GM19193 (cell line): ENCODE measurements at regions not wholly inside any gene's neighbourhood (a gene's known extent, or its start where the extent isn't known, plus 50 kb on each side); places are given as distances from the start of the nearest gene placed in this dataset.

ENCODE experiments used
- POLR2A ChIP-seq: IDR thresholded peaks from 4 replicates; pipeline ENCODE4 v1.6.1; 2011; ENCODE audit not compliant: insufficient read depth, insufficient read length; ENCODE audit errors: extremely low read depth

- no peak for TF ChIP-seq POLR2A
Observed at GRCh38 chr2:144937066-144937465, 417.1 kb upstream of the ZEB2 start.

GRCh38 chr2:144936442-144936841 is 416.5 kb upstream of the ZEB2 start:
- TF ChIP-seq POLR2A, result no peak

GRCh38 chr2:144935736-144936135 is 415.8 kb upstream of the ZEB2 start:
- no peak for TF ChIP-seq POLR2A

GRCh38 chr2:144935191-144935590 is 415.3 kb upstream of the ZEB2 start:
- TF ChIP-seq POLR2A, result no peak

GRCh38 chr2:144931960-144932359 is 412.0 kb upstream of the ZEB2 start:
- TF ChIP-seq POLR2A, result no peak

GRCh38 chr2:144931480-144931879 is 411.6 kb upstream of the ZEB2 start:
- no peak for TF ChIP-seq POLR2A

- TF ChIP-seq POLR2A, result no peak
Observed at GRCh38 chr2:144927429-144927828, 407.5 kb upstream of the ZEB2 start.

GRCh38 chr2:144925886-144926285 is 406.0 kb upstream of the ZEB2 start:
- TF ChIP-seq POLR2A, result no peak

- TF ChIP-seq POLR2A, result no peak
Observed at GRCh38 chr2:144924827-144925226, 404.9 kb upstream of the ZEB2 start.

GRCh38 chr2:144922519-144922918 is 402.6 kb upstream of the ZEB2 start:
- no peak for TF ChIP-seq POLR2A

GRCh38 chr2:144920755-144921530 is 401.0 kb upstream of the ZEB2 start:
- TF ChIP-seq POLR2A, result no peak

GRCh38 chr2:144914622-144915318 is 394.9 kb upstream of the ZEB2 start:
- TF ChIP-seq POLR2A, result no peak

- TF ChIP-seq POLR2A, result no peak
Observed at GRCh38 chr2:144914113-144914512, 394.2 kb upstream of the ZEB2 start.

- TF ChIP-seq POLR2A, result no peak
Observed at GRCh38 chr2:144912206-144912605, 392.3 kb upstream of the ZEB2 start.

GRCh38 chr2:144905956-144906355 is 386.0 kb upstream of the ZEB2 start:
- no peak for TF ChIP-seq POLR2A

- no peak for TF ChIP-seq POLR2A
Observed at GRCh38 chr2:144904612-144905011, 384.7 kb upstream of the ZEB2 start.

GRCh38 chr2:144896341-144896740 is 376.4 kb upstream of the ZEB2 start:
- no peak for TF ChIP-seq POLR2A
